ENCODE measurements at regions not wholly inside any gene's neighbourhood (a gene's known extent, or its start where the extent isn't known, plus 50 kb on each side); places are given as distances from the start of the nearest gene placed in this dataset.
"Not testable (repeated sequence)": the region's sequence is repeated elsewhere in the genome, so short reads cannot be mapped to it uniquely, and the experiment has no call there.

- peak; percentile 53 for DNase-seq (ENCODE audit: low read depth)
Measured at GRCh38 chr5:79924936-79925893, 65.8 kb downstream of the MTX3 start.

GRCh38 chr5:79923431-79923830 is 67.6 kb downstream of the MTX3 start:
- DNase-seq (ENCODE audit: low read depth): no peak

GRCh38 chr5:79922626-79923025 is 68.4 kb downstream of the MTX3 start:
- DNase-seq (ENCODE audit: low read depth): no peak

GRCh38 chr5:79907452-79907851 is 83.6 kb downstream of the MTX3 start:
- DNase-seq (ENCODE audit: low read depth): not testable (repeated sequence)

- not testable (repeated sequence) for DNase-seq (ENCODE audit: low read depth)
Measured at GRCh38 chr5:79902571-79902970, 88.5 kb downstream of the MTX3 start.

GRCh38 chr5:79901631-79902030 is 89.4 kb downstream of the MTX3 start:
- DNase-seq (ENCODE audit: low read depth): no peak

GRCh38 chr5:79898611-79899010 is 92.5 kb downstream of the MTX3 start:
- peak; percentile 2 for DNase-seq (ENCODE audit: low read depth)

- DNase-seq (ENCODE audit: low read depth): no peak
Measured at GRCh38 chr5:79893976-79894375, 97.1 kb downstream of the MTX3 start.

- DNase-seq (ENCODE audit: low read depth): no peak
Measured at GRCh38 chr5:79893485-79893884, 97.6 kb downstream of the MTX3 start.

GRCh38 chr5:79890930-79891249 is 100.2 kb downstream of the MTX3 start:
- no peak for DNase-seq (ENCODE audit: low read depth)

GRCh38 chr5:79890119-79890929 is 100.7 kb downstream of the MTX3 start:
- DNase-seq (ENCODE audit: low read depth): no peak

GRCh38 chr5:79888643-79889042 is 102.4 kb downstream of the MTX3 start:
- no peak for DNase-seq (ENCODE audit: low read depth)

- no peak for DNase-seq (ENCODE audit: low read depth)
Measured at GRCh38 chr5:79886925-79887655, 104.0 kb downstream of the MTX3 start.

- DNase-seq (ENCODE audit: low read depth): no peak
Measured at GRCh38 chr5:79886456-79886855, 104.6 kb downstream of the MTX3 start.

GRCh38 chr5:79879880-79880279 is 111.2 kb downstream of the MTX3 start:
- not testable (repeated sequence) for DNase-seq (ENCODE audit: low read depth)

GRCh38 chr5:79878721-79879336 is 112.2 kb downstream of the MTX3 start:
- DNase-seq (ENCODE audit: low read depth): peak; percentile 36

- no peak for DNase-seq (ENCODE audit: low read depth)
Measured at GRCh38 chr5:79878136-79878679, 112.9 kb downstream of the MTX3 start.

GRCh38 chr5:79876456-79876855 is 114.6 kb downstream of the MTX3 start:
- no peak for DNase-seq (ENCODE audit: low read depth)

GRCh38 chr5:79875230-79875629 is 115.8 kb downstream of the MTX3 start:
- DNase-seq (ENCODE audit: low read depth): no peak

- DNase-seq (ENCODE audit: low read depth): no peak
Measured at GRCh38 chr5:79873187-79873586, 117.9 kb downstream of the MTX3 start.

- no peak for DNase-seq (ENCODE audit: low read depth)
Measured at GRCh38 chr5:79872291-79872690, 118.8 kb downstream of the MTX3 start.

Measured in ELR (cell line).